Stomach (tissue), 8 donors: ENCODE measurements at regions not wholly inside any gene's neighbourhood (a gene's known extent, or its start where the extent isn't known, plus 50 kb on each side); places are given as distances from the start of the nearest gene placed in this dataset.
A peak's percentile ranks its signal among the peaks of the same experiment; 100 is the strongest.

ENCODE experiments used
- DNase-seq, 2 donors: peaks; one replicate each; pipeline versions ENCODE4 v3.0.0 to v3.0.0-alpha.2; 2013 to 2019
- H3K27ac ChIP-seq, 5 donors: fragments of 200-600 bp in 4 of 5; sonication (generic) in 4 of 5; one replicate each; pipeline ENCODE4 v1.5.1; 2013 to 2019; ENCODE audit warnings: mild to moderate bottlenecking in 1 of 5, moderate library complexity in 1 of 5
- H3K27me3 ChIP-seq, 3 donors: fragments of 200-600 bp; sonication (generic); one replicate each; pipeline ENCODE4 v1.5.1; 2017 to 2019; ENCODE audit warnings: mixed run types in 1 of 3
- H3K36me3 ChIP-seq, 4 donors: fragments of 200-600 bp; sonication (generic); 1 replicate in 3 of 4; 2 replicates in 1 of 4; pipeline ENCODE4 v1.5.1; 2016 to 2019
- H3K4me1 ChIP-seq, 4 donors: fragments of 200-600 bp; sonication (generic); one replicate each; pipeline ENCODE4 v1.5.1; 2016 to 2019
- H3K4me3 ChIP-seq, 4 donors: fragments of 200-600 bp; sonication (generic) in 3 of 4; one replicate each; pipeline ENCODE4 v1.5.1; 2016 to 2019; ENCODE audit warnings: mild to moderate bottlenecking in 1 of 4
- H3K9me3 ChIP-seq, 4 donors: fragments of 200-600 bp; sonication (generic); one replicate each; pipeline ENCODE4 v1.5.1; 2016 to 2019
- EP300 ChIP-seq: sonication (generic); formaldehyde crosslinking; IDR thresholded peaks from one replicate; pipeline ENCODE4 v1.6.1; 2017; ENCODE audit warnings: antibody characterized with exemption
- POLR2A ChIP-seq, 4 donors: fragments of 450-650 bp; IDR thresholded peaks; one replicate each; pipeline ENCODE4 v1.6.1; 2016; ENCODE audit warnings: antibody characterized with exemption in 4 of 4, control low read depth in 2 of 4, mild to moderate bottlenecking in 1 of 4, moderate library complexity in 1 of 4
- POLR2AphosphoS5 ChIP-seq, 3 donors: sonication (generic); formaldehyde crosslinking; IDR thresholded peaks; one replicate each; pipeline ENCODE4 v1.6.1; 2016; ENCODE audit warnings: antibody characterized with exemption in 3 of 3
- WGBS, 5 donors: extraction: QIAGEN DNeasy Blood & Tissue Kit in 3 of 5; methylation state at CpG; one replicate each; pipeline versions ENCODE4 v1.1.5 to v1.1.7; 2013 to 2018; 5-methylcytosine and 5-hydroxymethylcytosine counted together
- intact Hi-C: fragments of 100-400 bp; cut with DNase I; formaldehyde crosslinking; loops from one replicate; pipeline ENCODE4 v1.15.1; 2023; ENCODE audit warnings: low total_unique reads
- TF ChIP-seq, protein P1 (sequence below), 7 experiments: fragments of 450-650 bp in 4 of 7; fragments of 200-600 bp in 3 of 7; sonication (generic) in 3 of 7; IDR thresholded peaks; one replicate each; pipeline ENCODE4 v1.5.1; 2016 to 2019; ENCODE audit warnings: antibody characterized with exemption in 7 of 7, control low read depth in 2 of 7, mild to moderate bottlenecking in 1 of 7
- donor health status: healthy with polysubstance abuse.
- donor health status: Bipolar disorder and iron deficiency.
- donor health status: healthy.

DNA sequence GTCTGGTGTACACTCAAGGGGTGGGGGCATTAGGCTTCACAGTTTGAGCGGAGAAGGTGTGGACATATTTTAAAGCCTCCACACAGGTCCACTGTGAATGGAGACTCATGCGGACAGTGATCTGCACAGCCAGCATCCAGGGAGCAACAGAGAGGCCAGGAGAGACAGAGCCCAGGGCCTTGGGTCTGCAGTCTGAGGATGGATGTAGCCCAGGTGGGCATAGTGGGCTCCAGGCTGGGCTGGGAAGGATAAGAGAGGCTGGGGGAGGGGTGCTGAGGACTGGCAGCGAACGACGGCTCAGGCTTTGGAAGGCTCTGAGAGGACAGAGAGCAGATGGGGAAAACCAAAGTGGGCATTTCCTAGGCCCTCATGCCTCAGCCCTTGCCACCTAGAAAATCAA is 128.8 kb downstream of the PAPOLA start:
- Histone ChIP-seq H3K36me3 (no peaks in the 10 kb centered on the region), H3K4me1 (no peaks in the 10 kb centered on the region), H3K4me3 (no peak overlapping the region), H3K27me3 (peaks cover 0 to 22% (median 0%) of the 10 kb centered on the region in 3 donors), H3K27ac (no peak overlapping the region), H3K9me3 (peaks cover 0 to 11% (median 5%) of the 10 kb centered on the region in 4 donors)
- TF ChIP-seq, protein P1, sequence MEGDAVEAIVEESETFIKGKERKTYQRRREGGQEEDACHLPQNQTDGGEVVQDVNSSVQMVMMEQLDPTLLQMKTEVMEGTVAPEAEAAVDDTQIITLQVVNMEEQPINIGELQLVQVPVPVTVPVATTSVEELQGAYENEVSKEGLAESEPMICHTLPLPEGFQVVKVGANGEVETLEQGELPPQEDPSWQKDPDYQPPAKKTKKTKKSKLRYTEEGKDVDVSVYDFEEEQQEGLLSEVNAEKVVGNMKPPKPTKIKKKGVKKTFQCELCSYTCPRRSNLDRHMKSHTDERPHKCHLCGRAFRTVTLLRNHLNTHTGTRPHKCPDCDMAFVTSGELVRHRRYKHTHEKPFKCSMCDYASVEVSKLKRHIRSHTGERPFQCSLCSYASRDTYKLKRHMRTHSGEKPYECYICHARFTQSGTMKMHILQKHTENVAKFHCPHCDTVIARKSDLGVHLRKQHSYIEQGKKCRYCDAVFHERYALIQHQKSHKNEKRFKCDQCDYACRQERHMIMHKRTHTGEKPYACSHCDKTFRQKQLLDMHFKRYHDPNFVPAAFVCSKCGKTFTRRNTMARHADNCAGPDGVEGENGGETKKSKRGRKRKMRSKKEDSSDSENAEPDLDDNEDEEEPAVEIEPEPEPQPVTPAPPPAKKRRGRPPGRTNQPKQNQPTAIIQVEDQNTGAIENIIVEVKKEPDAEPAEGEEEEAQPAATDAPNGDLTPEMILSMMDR (IDR thresholded peaks at IDR 0.05) = no peak
- TF ChIP-seq POLR2A (IDR thresholded peaks at IDR 0.05) (no peak), POLR2AphosphoS5 (IDR thresholded peaks at IDR 0.05) (no peak), EP300 (no peak)
- intact Hi-C loops = no loop called here
- 89 to 90% (median 90%) methylated on average over 5 of the region's 5 CpGs for WGBS, 5 donors
- peak in 1 of 2 donors; percentile 3 for DNase-seq

DNA sequence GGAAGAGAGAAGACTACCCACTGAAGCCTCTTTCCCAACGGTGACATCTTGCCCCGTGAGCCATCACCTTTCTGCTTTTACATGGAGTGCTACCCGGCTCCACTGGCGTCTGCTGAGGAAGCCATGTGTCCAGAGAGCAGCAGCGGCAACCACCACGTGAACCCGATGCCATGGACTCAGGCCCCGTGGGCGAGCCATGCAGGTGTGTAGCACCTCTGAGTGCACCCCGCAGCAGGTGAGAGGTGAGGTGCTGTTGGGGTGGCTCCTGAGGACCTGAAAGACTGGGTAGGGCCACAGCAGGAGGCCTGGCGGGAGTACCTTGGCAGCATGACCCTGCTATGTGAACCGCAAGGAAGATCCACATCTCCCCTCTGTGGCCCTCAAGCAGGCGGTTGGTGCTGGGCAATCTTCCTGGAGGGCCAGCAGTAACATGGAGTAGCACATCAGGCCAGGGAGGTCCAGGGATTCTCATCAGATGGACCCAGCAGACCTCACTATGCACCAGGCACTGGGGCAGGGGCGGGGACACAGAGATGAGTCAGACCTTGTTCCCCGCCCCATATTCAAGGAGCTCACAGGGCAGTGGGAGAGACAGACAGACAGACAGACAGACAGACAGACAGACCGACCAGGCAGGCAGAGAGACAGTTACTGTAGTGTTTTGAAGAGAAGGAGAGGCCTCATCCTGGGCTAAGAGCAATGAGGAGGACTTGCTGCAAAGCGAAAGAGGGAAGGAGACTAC is 129.6 kb downstream of the PAPOLA start:
- no peaks in the 10 kb centered on the region for H3K36me3 ChIP-seq
- intact Hi-C loops = no loop called here
- peak in 1 of 2 donors; percentile 18 for DNase-seq
- no peak overlapping the region for H3K4me3 ChIP-seq
- WGBS, 5 donors = 76 to 88% (median 85%) methylated on average over 14 to 17 of the region's 17 CpGs
- peaks cover 0 to 14% (median 0%) of the 10 kb centered on the region in 3 donors for H3K27me3 ChIP-seq
- no peak overlapping the region for H3K27ac ChIP-seq
- H3K9me3 ChIP-seq = peaks cover 0 to 11% (median 5%) of the 10 kb centered on the region in 4 donors
- H3K4me1 ChIP-seq = no peaks in the 10 kb centered on the region
- TF ChIP-seq EP300 (no peak), POLR2AphosphoS5 (IDR thresholded peaks at IDR 0.05) (no peak), POLR2A (IDR thresholded peaks at IDR 0.05) (no peak)
- TF ChIP-seq, protein P1 (IDR thresholded peaks at IDR 0.05) = no peak

GRCh38 chr14:96632363-96632758 is 130.2 kb downstream of the PAPOLA start:
- no peak overlapping the region for H3K27ac ChIP-seq
- peaks cover 0 to 11% (median 5%) of the 10 kb centered on the region in 4 donors for H3K9me3 ChIP-seq
- H3K4me1 ChIP-seq = no peaks in the 10 kb centered on the region
- peaks cover 0 to 12% (median 0%) of the 10 kb centered on the region in 3 donors for H3K27me3 ChIP-seq
- H3K4me3 ChIP-seq = no peak overlapping the region
- intact Hi-C loops = no loop called here
- 65 to 77% (median 74%) methylated on average over 8 of the region's 8 CpGs for WGBS, 5 donors
- no peak for DNase-seq
- no peaks in the 10 kb centered on the region for H3K36me3 ChIP-seq
- TF ChIP-seq EP300 (no peak), POLR2AphosphoS5 (IDR thresholded peaks at IDR 0.05) (no peak), POLR2A (IDR thresholded peaks at IDR 0.05) (no peak)
- TF ChIP-seq, protein P1 (IDR thresholded peaks at IDR 0.05) = no peak

DNA sequence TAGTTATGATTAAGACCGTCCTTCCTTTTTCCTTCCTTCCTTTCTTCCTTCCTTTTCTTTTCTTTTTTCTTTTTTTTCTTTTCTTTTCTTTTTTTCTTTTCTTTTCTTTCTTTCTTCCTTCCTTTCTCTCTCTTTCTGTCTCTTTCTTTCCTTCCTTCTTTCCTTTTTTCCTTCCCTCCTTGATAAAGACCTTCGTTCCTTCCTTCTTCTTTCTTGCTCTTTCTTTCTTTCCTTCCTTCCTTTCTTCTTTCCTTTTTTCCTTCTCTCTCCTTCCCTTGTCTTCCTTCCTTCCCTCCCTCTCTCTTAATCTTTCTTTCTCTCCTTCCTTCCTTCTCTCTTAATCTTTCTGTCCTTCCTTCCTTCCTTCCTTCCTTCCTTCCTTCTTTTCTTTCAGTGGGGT is 130.9 kb downstream of the PAPOLA start:
- WGBS, 5 donors = 45 to 88% (median 70%) methylated on average over 2 of the region's 2 CpGs
- Histone ChIP-seq H3K27me3 (peaks cover 0 to 5% (median 0%) of the 10 kb centered on the region in 3 donors), H3K36me3 (no peaks in the 10 kb centered on the region), H3K27ac (no peak overlapping the region), H3K4me1 (no peaks in the 10 kb centered on the region), H3K4me3 (no peak overlapping the region), H3K9me3 (peaks cover 0 to 11% (median 5%) of the 10 kb centered on the region in 4 donors)
- TF ChIP-seq EP300 = no peak
- TF ChIP-seq POLR2A (IDR thresholded peaks at IDR 0.05) = no peak
- TF ChIP-seq POLR2AphosphoS5 (IDR thresholded peaks at IDR 0.05) = no peak
- TF ChIP-seq, protein P1 (IDR thresholded peaks at IDR 0.05) = no peak
- DNase-seq = no peak
- intact Hi-C loops = no loop called here
